BJ (cell line): ENCODE measurements at regions not wholly inside any gene's neighbourhood (a gene's known extent, or its start where the extent isn't known, plus 50 kb on each side); places are given as distances from the start of the nearest gene placed in this dataset.

Experiments
- CTCF ChIA-PET: fragments of 350-600 bp; formaldehyde crosslinking; extraction: SDS; loops from one replicate; lab custom pipeline; 2021; ENCODE audit warnings: antibody characterized with exemption, inconsistent platforms; lab: Yijun Ruan, JAX
- POLR2A ChIA-PET: fragments of 300-600 bp; sonication (Branson Sonifier 250); formaldehyde crosslinking; extraction: SDS; loops from one replicate; lab custom pipeline; 2021; ENCODE audit warnings: antibody characterized with exemption; lab: Charles Lee
- DNase-seq: peaks from one replicate; pipeline ENCODE4 v3.0.0-alpha.2; 2011; ENCODE audit warnings: low read depth
- H3K27me3 ChIP-seq: 2 replicates; pipeline ENCODE4 v1.6.0; 2011; ENCODE audit warnings: low read length; ENCODE audit not compliant: control insufficient read depth, insufficient read depth
- H3K36me3 ChIP-seq: 2 replicates; pipeline ENCODE4 v1.5.1; 2011; ENCODE audit warnings: low read length; ENCODE audit not compliant: control insufficient read depth, insufficient read depth
- H3K4me3 ChIP-seq: 2 replicates; pipeline ENCODE4 v1.5.1; 2011; ENCODE audit warnings: low read depth, mild to moderate bottlenecking, control low read depth, low read length
- CTCF ChIP-seq: IDR thresholded peaks from 2 replicates; pipeline ENCODE4 v1.5.1; 2011; ENCODE audit warnings: low read depth, mild to moderate bottlenecking, control low read depth, inconsistent platforms, low read length, moderate library complexity; ENCODE audit not compliant: insufficient read depth

GRCh38 chr6:163837691-163838431, 423.3 kb downstream of the QKI start:
- no peak overlapping the region for H3K4me3 ChIP-seq
- CTCF ChIA-PET = interaction anchor here (1.0 kb wide), 1 partner anchor 12 kb away, joined by 4 read pairs; no protein-coding TSS in a partner anchor
- no peak for DNase-seq
- POLR2A ChIA-PET = no interaction called here
- no peak for TF ChIP-seq CTCF
- no peaks in the 10 kb centered on the region for H3K27me3 ChIP-seq
- no peaks in the 10 kb centered on the region for H3K36me3 ChIP-seq

DNA sequence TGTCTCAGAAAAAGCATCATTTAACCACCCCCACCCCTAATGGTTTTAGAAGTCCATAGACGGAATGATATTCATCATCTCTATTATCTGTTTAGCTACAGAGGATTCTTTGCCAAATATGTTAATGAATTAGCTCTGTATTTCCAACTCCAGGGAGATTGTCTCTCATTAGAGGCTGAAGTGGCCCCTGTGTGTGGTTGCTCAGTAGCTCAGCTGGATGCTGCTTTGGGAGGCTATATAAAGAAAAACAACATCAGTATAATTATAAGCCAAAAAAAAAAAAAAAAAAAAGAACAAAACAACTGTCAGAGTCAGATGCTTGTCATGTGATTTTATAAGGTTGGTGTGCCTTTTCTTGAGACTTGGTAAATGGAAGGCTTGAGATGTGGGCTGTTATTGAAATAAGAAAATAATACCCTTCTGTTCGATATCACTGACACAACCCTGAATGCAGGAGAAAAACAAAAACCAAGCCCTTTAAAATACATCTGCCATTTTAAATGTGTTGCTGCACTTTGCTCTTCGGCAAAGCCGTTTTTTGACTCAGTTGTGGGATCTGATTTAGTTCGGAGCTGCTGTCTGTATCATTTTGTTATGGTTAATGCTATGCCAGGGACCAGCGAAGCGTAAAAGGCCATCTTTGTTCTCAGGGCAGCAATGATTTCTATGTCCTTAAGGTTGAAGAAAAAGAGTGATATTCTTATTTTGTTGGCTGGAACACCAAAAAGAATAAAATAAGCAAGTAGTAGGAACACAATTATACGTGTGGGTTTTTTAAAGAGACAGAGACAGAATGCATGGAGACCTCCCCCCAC, 422.6 kb downstream of the QKI start:
- Histone ChIP-seq H3K36me3 (no peaks in the 10 kb centered on the region), H3K4me3 (no peak overlapping the region), H3K27me3 (no peaks in the 10 kb centered on the region)
- TF ChIP-seq CTCF = no peak
- DNase-seq = no peak
- ChIA-PET CTCF (interaction anchor here (1.0 kb wide), 1 partner anchor 11 kb away, joined by 4 read pairs; no protein-coding TSS in a partner anchor), POLR2A (no interaction called here)

DNA sequence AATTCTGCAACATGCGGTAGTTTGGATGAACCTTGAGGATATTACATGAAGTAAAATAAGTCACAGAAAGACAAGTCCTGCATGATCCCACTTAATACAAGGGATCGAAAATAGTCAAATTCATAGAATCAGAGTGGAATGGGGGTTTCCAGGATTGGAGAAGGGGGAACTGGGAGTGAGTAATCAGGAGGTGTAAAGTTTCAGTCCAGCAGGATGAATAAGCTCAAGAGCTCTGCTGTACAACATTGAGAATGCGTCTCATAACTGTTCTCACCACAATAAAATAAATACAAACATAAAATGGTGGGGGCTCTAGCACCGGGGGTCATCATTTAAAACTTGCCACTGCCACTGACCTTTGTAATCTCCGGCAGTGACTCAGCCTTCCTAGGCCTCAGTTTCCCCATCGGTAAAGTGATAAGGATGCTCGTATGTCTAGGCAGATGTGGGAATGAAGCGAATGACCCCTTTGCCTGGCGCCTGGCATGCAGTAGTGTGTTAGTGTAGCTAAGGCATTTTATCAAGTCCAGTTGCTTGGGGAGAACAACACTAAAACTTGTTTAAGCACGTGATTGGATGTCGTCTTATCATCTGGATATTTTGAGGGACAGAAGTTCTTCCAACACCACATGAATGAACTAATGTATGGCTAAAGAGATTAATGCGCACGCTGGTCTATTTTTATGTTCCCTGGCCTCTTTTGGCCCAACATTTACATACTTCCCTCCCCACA, 421.1 kb downstream of the QKI start:
- Histone ChIP-seq H3K4me3 (no peak overlapping the region), H3K36me3 (no peaks in the 10 kb centered on the region), H3K27me3 (no peaks in the 10 kb centered on the region)
- POLR2A ChIA-PET = no interaction called here
- CTCF ChIA-PET = no interaction called here
- no peak for DNase-seq
- TF ChIP-seq CTCF = no peak

GRCh38 chr6:163834226-163834970, 419.9 kb downstream of the QKI start:
- H3K4me3 ChIP-seq = no peak overlapping the region
- TF ChIP-seq CTCF = no peak
- ChIA-PET POLR2A (no interaction called here), CTCF (no interaction called here)
- no peaks in the 10 kb centered on the region for H3K36me3 ChIP-seq
- no peaks in the 10 kb centered on the region for H3K27me3 ChIP-seq
- no peak for DNase-seq
